Progenitor cell of endocrine pancreas (in vitro differentiated cells): ENCODE measurements at regions not wholly inside any gene's neighbourhood (a gene's known extent, or its start where the extent isn't known, plus 50 kb on each side); places are given as distances from the start of the nearest gene placed in this dataset.

Source experiments
- DNase-seq: peaks from one replicate; pipeline ENCODE4 v3.0.0; 2021; ENCODE audit warnings: low spot score; ENCODE audit not compliant: unreplicated experiment
- H3K27ac Mint-ChIP-seq: 2 replicates; pipeline ENCODE4 v1.8.0; 2021; ENCODE audit warnings: mild to moderate bottlenecking, moderate library complexity, mixed read lengths
- H3K27me3 Mint-ChIP-seq: 2 replicates; pipeline ENCODE4 v1.8.0; 2021; ENCODE audit warnings: mixed read lengths
- H3K36me3 Mint-ChIP-seq: 2 replicates; pipeline ENCODE4 v1.8.0; 2022; ENCODE audit warnings: mixed read lengths; ENCODE audit not compliant: insufficient read depth
- H3K4me1 Mint-ChIP-seq: 2 replicates; pipeline ENCODE4 v1.8.0; 2021; ENCODE audit warnings: low read depth, mixed read lengths
- H3K4me3 Mint-ChIP-seq: 2 replicates; pipeline ENCODE4 v1.8.0; 2021; ENCODE audit warnings: low read depth, mild to moderate bottlenecking, moderate library complexity, mixed read lengths
- H3K9me3 Mint-ChIP-seq: 2 replicates; pipeline ENCODE4 v1.8.0; 2021; ENCODE audit warnings: low read depth, mixed read lengths
- CTCF ChIP-seq: fragments of 200-600 bp; sonication (generic); IDR thresholded peaks from one replicate; pipeline ENCODE4 v1.5.0; 2021; ENCODE audit warnings: antibody characterized with exemption, mild to moderate bottlenecking; ENCODE audit not compliant: unreplicated experiment

DNA sequence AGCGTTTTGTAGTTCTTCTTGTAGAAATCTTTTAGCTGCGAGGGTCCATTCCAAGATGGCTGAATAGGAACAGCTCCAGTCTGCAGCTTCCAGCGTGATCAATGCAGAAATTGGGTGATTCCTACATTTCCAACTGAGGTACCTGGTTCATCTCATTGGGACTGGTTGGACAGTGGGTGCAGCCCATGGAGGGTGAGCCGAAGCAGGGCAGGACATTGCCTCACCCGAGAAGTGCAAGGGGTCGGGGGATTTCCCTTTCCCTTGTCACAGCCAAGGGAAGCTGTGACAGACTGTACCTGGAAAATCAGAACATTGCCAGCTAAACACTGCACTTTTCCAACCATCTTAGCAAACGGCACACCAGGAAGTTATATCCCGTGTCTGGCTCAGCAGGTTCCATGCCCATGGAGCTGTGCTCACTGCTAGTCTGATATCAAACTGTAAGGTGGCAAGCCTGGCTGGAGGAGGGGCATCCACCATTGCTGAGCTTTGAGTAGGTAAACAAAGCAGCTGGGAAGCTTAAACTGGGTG, 176.0 kb upstream of the SPRY2 start:
- no peaks in the 10 kb centered on the region for H3K4me1 Mint-ChIP-seq
- H3K27ac Mint-ChIP-seq: no peak overlapping the region
- peaks cover 18% of the 10 kb centered on the region for H3K9me3 Mint-ChIP-seq
- no peaks in the 10 kb centered on the region for H3K36me3 Mint-ChIP-seq
- DNase-seq: no peak
- no peaks in the 10 kb centered on the region for H3K27me3 Mint-ChIP-seq
- no peak overlapping the region for H3K4me3 Mint-ChIP-seq
- TF ChIP-seq CTCF: no peak

- DNase-seq: no peak
- Mint-ChIP-seq H3K27me3 (no peaks in the 10 kb centered on the region), H3K4me3 (no peak overlapping the region), H3K9me3 (peaks cover 17% of the 10 kb centered on the region), H3K36me3 (no peaks in the 10 kb centered on the region), H3K27ac (no peak overlapping the region), H3K4me1 (no peaks in the 10 kb centered on the region)
- TF ChIP-seq CTCF: no peak
Observed at GRCh38 chr13:80515296-80515695, 174.4 kb upstream of the SPRY2 start.

GRCh38 chr13:80513196-80513595, 172.3 kb upstream of the SPRY2 start:
- H3K4me3 Mint-ChIP-seq: no peak overlapping the region
- H3K36me3 Mint-ChIP-seq: no peaks in the 10 kb centered on the region
- no peaks in the 10 kb centered on the region for H3K4me1 Mint-ChIP-seq
- H3K9me3 Mint-ChIP-seq: peaks cover 15% of the 10 kb centered on the region
- H3K27ac Mint-ChIP-seq: no peak overlapping the region
- no peak for DNase-seq
- H3K27me3 Mint-ChIP-seq: no peaks in the 10 kb centered on the region
- no peak for TF ChIP-seq CTCF

DNA sequence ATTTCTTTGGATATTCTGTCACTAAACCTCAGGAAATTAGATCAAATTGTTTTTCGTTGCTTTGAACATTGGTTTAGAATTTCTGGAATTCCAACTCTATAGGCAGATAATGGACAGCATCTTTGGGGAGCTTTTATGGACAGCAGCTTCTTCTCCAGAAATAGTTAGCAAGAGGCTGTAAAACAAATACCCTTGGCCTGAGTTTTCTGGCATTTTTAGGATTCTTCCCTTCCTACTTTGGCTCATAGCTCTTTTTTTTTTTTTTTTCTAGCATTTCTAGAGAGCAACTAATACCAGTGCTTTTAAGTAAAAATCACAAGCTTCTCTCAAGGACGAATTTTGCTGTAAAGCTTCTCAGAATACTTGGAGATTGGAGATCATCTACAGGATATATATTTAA, 169.8 kb upstream of the SPRY2 start:
- no peaks in the 10 kb centered on the region for H3K27me3 Mint-ChIP-seq
- no peak for TF ChIP-seq CTCF
- H3K27ac Mint-ChIP-seq: no peak overlapping the region
- H3K9me3 Mint-ChIP-seq: peaks cover 14% of the 10 kb centered on the region
- no peaks in the 10 kb centered on the region for H3K4me1 Mint-ChIP-seq
- no peak overlapping the region for H3K4me3 Mint-ChIP-seq
- no peaks in the 10 kb centered on the region for H3K36me3 Mint-ChIP-seq
- DNase-seq: no peak

DNA sequence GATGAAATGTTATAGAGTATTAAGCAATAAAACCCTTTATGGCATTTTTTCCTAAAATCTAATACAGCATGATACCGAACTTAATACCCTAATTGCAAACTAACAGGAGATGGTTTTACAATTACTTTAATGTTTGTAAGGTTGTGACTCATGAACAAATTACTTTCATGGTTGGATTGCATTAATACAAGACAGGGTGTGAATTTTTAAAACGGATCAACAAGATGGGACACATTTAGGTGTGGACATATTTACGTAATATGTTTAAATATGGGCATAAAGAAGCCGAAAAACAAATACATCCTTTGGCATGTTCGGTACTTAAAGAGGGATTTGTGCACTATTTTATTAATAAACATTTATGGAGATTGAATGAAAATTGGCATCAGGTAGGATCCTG, 168.3 kb upstream of the SPRY2 start:
- no peak for DNase-seq
- H3K27me3 Mint-ChIP-seq: no peaks in the 10 kb centered on the region
- H3K27ac Mint-ChIP-seq: no peak overlapping the region
- H3K36me3 Mint-ChIP-seq: peaks cover 3% of the 10 kb centered on the region
- no peaks in the 10 kb centered on the region for H3K4me1 Mint-ChIP-seq
- TF ChIP-seq CTCF: no peak
- H3K4me3 Mint-ChIP-seq: no peak overlapping the region
- peaks cover 27% of the 10 kb centered on the region for H3K9me3 Mint-ChIP-seq
